ENCODE measurements at regions not wholly inside any gene's neighbourhood (a gene's known extent, or its start where the extent isn't known, plus 50 kb on each side); places are given as distances from the start of the nearest gene placed in this dataset.

GRCh38 chr2:817336-818015 is 133.2 kb upstream of the SNTG2 start:
- Histone ChIP-seq H3K9me3 (no peaks in the 10 kb centered on the region), H3K27ac (no peak overlapping the region), H3K4me3 (no peak overlapping the region), H3K4me1 (no peaks in the 10 kb centered on the region), H3K27me3 (no peaks in the 10 kb centered on the region), H3K36me3 (no peaks in the 10 kb centered on the region)
- intact Hi-C loops (cut with DNase I; ENCODE audit: low total_unique reads) (no loop called here), in situ Hi-C loops (cut with MboI; ENCODE audit: low pct_ligation_motif_present in 1 of 4, low pct_unique_long_range_greater_than_20kb in 1 of 4, low sequenced_read_pairs in 3 of 4) (no loop called here)
- WGBS, 2 donors (ENCODE audit: low coverage in 1 of 2): 68 to 74% methylated on average over 3 to 6 of the region's 6 CpGs
- TF ChIP-seq EP300 (IDR thresholded peaks at IDR 0.05; ENCODE audit: low read depth): no peak
- no peak for TF ChIP-seq CTCF (IDR thresholded peaks at IDR 0.05)
- no peak for TF ChIP-seq POLR2AphosphoS5 (IDR thresholded peaks at IDR 0.05)
- no peak for TF ChIP-seq POLR2A (IDR thresholded peaks at IDR 0.05)
- no peak for DNase-seq

- intact Hi-C loops (cut with DNase I; ENCODE audit: low total_unique reads): no loop called here
- no peak for TF ChIP-seq EP300 (IDR thresholded peaks at IDR 0.05; ENCODE audit: low read depth)
- no peak for TF ChIP-seq POLR2AphosphoS5 (IDR thresholded peaks at IDR 0.05)
- WGBS, 2 donors (ENCODE audit: low coverage in 1 of 2): 17 to 74% methylated on average over 1 to 5 of the region's 5 CpGs
Measured at GRCh38 chr2:816278-816677, 134.4 kb upstream of the SNTG2 start.

GRCh38 chr2:810397-810796 is 133.2 kb upstream of the TMEM18 start:
- no peak for DNase-seq

More at GRCh38 chr2:816278-816677, 134.4 kb upstream of the SNTG2 start:
- Histone ChIP-seq H3K9me3 (no peaks in the 10 kb centered on the region), H3K4me3 (no peak overlapping the region), H3K27me3 (no peaks in the 10 kb centered on the region), H3K4me1 (no peaks in the 10 kb centered on the region), H3K36me3 (no peaks in the 10 kb centered on the region), H3K27ac (no peak overlapping the region)
- in situ Hi-C loops (cut with MboI; ENCODE audit: low pct_ligation_motif_present in 1 of 4, low pct_unique_long_range_greater_than_20kb in 1 of 4, low sequenced_read_pairs in 3 of 4): no loop called here
- no peak for DNase-seq

GRCh38 chr2:807300-807699 is 130.1 kb upstream of the TMEM18 start:
- intact Hi-C loops (cut with DNase I; ENCODE audit: low total_unique reads): no loop called here
- TF ChIP-seq POLR2AphosphoS5 (IDR thresholded peaks at IDR 0.05) (no peak), POLR2A (IDR thresholded peaks at IDR 0.05) (no peak)
- in situ Hi-C loops (cut with MboI; ENCODE audit: low pct_ligation_motif_present in 1 of 4, low pct_unique_long_range_greater_than_20kb in 1 of 4, low sequenced_read_pairs in 3 of 4): no loop called here
- H3K36me3 ChIP-seq: no peaks in the 10 kb centered on the region
- 82 to 91% methylated on average over 3 to 6 of the region's 6 CpGs for WGBS, 2 donors (ENCODE audit: low coverage in 1 of 2)
- no peaks in the 10 kb centered on the region for H3K9me3 ChIP-seq
- H3K27me3 ChIP-seq: no peaks in the 10 kb centered on the region
- H3K4me3 ChIP-seq: no peak overlapping the region
- no peaks in the 10 kb centered on the region for H3K4me1 ChIP-seq
- no peak for DNase-seq
- H3K27ac ChIP-seq: no peak overlapping the region

More at GRCh38 chr2:810397-810796, 133.2 kb upstream of the TMEM18 start:
- Histone ChIP-seq H3K4me3 (no peak overlapping the region), H3K27me3 (no peaks in the 10 kb centered on the region), H3K27ac (no peak overlapping the region), H3K9me3 (no peaks in the 10 kb centered on the region), H3K36me3 (no peaks in the 10 kb centered on the region), H3K4me1 (no peaks in the 10 kb centered on the region)
- TF ChIP-seq POLR2A (IDR thresholded peaks at IDR 0.05) (no peak), POLR2AphosphoS5 (IDR thresholded peaks at IDR 0.05) (no peak)
- 20 to 29% methylated on average over 1 of the region's 1 CpG for WGBS, 2 donors (ENCODE audit: low coverage in 1 of 2)
- intact Hi-C loops (cut with DNase I; ENCODE audit: low total_unique reads): loop anchor here (2.0 kb wide), 1 partner anchor 18 kb away; no protein-coding TSS in a partner anchor
- in situ Hi-C loops (cut with MboI; ENCODE audit: low pct_ligation_motif_present in 1 of 4, low pct_unique_long_range_greater_than_20kb in 1 of 4, low sequenced_read_pairs in 3 of 4): no loop called here

- intact Hi-C loops (cut with DNase I; ENCODE audit: low total_unique reads): no loop called here
- TF ChIP-seq EP300 (IDR thresholded peaks at IDR 0.05; ENCODE audit: low read depth) (no peak), CTCF (IDR thresholded peaks at IDR 0.05) (no peak), POLR2AphosphoS5 (IDR thresholded peaks at IDR 0.05) (no peak), POLR2A (IDR thresholded peaks at IDR 0.05) (no peak)
- Histone ChIP-seq H3K9me3 (no peaks in the 10 kb centered on the region), H3K27me3 (no peaks in the 10 kb centered on the region), H3K27ac (no peak overlapping the region), H3K4me3 (no peak overlapping the region), H3K4me1 (no peaks in the 10 kb centered on the region), H3K36me3 (no peaks in the 10 kb centered on the region)
- in situ Hi-C loops (cut with MboI; ENCODE audit: low pct_ligation_motif_present in 1 of 4, low pct_unique_long_range_greater_than_20kb in 1 of 4, low sequenced_read_pairs in 3 of 4): no loop called here
- WGBS, 2 donors (ENCODE audit: low coverage in 1 of 2): 74 to 76% methylated on average over 4 to 5 of the region's 5 CpGs
- DNase-seq: no peak
Measured at GRCh38 chr2:805664-806063, 128.5 kb upstream of the TMEM18 start.
